GM13976 (cell line): ENCODE measurements at regions not wholly inside any gene's neighbourhood (a gene's known extent, or its start where the extent isn't known, plus 50 kb on each side); places are given as distances from the start of the nearest gene placed in this dataset.

ENCODE experiments used
- DNase-seq: peaks from one replicate; pipeline ENCODE4 v3.0.0; 2012; ENCODE audit warnings: low spot score
- CTCF ChIP-seq: IDR thresholded peaks from 2 replicates; pipeline ENCODE4 v1.5.1; 2012; ENCODE audit warnings: borderline replicate concordance, mild to moderate bottlenecking; ENCODE audit not compliant: insufficient read depth; ENCODE audit errors: extremely low read depth, missing control alignments, control extremely low read depth
- in situ Hi-C: fragments of 300-500 bp; cut with MboI; formaldehyde crosslinking; loops from one replicate; pipeline ENCODE4 v1.12.0; 2022; ENCODE audit warnings: low sequenced_read_pairs, mixed read lengths, inconsistent platforms; ENCODE audit not compliant: unreplicated experiment

- in situ Hi-C loops: no loop called here
- DNase-seq: no peak
These were observed 55.1 kb upstream of the CLDN10 start for GRCh38 chr13:95497381-95497807.

GRCh38 chr13:95498886-95499285 is 53.6 kb upstream of the CLDN10 start:
- TF ChIP-seq CTCF: no peak
- in situ Hi-C loops: no loop called here
- no peak for DNase-seq

More at GRCh38 chr13:95497381-95497807, 55.1 kb upstream of the CLDN10 start:
- no peak for TF ChIP-seq CTCF

- no peak for DNase-seq
- TF ChIP-seq CTCF: no peak
- in situ Hi-C loops: no loop called here
These were observed 52.5 kb upstream of the CLDN10 start for GRCh38 chr13:95499811-95500712.

- TF ChIP-seq CTCF: no peak
- in situ Hi-C loops: no loop called here
- DNase-seq: no peak
These were observed 50.3 kb upstream of the CLDN10 start for GRCh38 chr13:95502216-95502615.
